ENCODE measurements at regions not wholly inside any gene's neighbourhood (a gene's known extent, or its start where the extent isn't known, plus 50 kb on each side); places are given as distances from the start of the nearest gene placed in this dataset.

DNA sequence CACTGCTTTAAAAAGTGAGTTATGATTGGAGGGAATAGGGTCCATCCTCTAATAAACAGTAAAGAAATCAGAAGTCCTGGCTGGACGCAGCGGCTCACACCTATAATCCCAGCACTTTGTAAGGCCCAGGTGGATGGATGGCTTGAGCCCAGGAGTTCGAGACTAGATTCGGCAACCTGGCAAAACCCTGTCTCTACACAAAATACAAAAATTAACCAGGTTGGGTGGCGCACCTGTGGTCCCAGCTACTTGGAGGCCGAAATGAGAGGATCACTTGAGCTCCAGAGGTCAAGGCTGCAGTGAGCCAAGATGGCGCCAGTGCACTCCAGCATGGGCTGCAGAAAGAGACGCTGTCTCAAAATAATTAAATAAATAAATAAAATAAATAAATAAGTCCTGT lies 171.2 kb downstream of the POTEB3 start:
- TF ChIP-seq POU2F2 (IDR thresholded peaks at IDR 0.05; ENCODE audit: borderline replicate concordance, low read depth, low read length) (no peak), ETV6 (conservative IDR thresholded peaks at IDR 0.05 in 1 of 2, IDR thresholded peaks at IDR 0.05 in 1 of 2; ENCODE audit: borderline replicate concordance in 1 of 2, low read depth in 1 of 2) (no peak), ATF7 (IDR thresholded peaks at IDR 0.05; ENCODE audit: low read depth) (no peak)
- Histone ChIP-seq H3K36me3 (ENCODE audit: control insufficient read depth in 2 of 2, insufficient read depth in 2 of 2, low read length in 1 of 2) (no peaks in the 10 kb centered on the region), H4K20me1 (ENCODE audit: control insufficient read depth, insufficient read depth) (no peaks in the 10 kb centered on the region), H2AFZ (ENCODE audit: control insufficient read depth, low read depth, low read length) (no peak overlapping the region), H3K9me3 (replicated peaks; ENCODE audit: control insufficient read depth, insufficient read depth, low read length) (no peaks in the 10 kb centered on the region), H3K4me2 (ENCODE audit: control insufficient read depth, insufficient read depth) (no peak overlapping the region), H3K4me3 (no peak overlapping the region), H3K27ac (ENCODE audit: control insufficient read depth, insufficient read depth) (no peak overlapping the region), H3K4me1 (ENCODE audit: control insufficient read depth, insufficient read depth, low read length) (no peaks in the 10 kb centered on the region), H3K27me3 (replicated peaks in 1 of 2; ENCODE audit: control insufficient read depth in 2 of 2, insufficient read depth in 2 of 2, low read length in 1 of 2) (no peaks in the 10 kb centered on the region), H3K9ac (ENCODE audit: control insufficient read depth, insufficient read depth, low read length) (no peak overlapping the region), H3K79me2 (ENCODE audit: control insufficient read depth, insufficient read depth, low read length) (no peaks in the 10 kb centered on the region)
- no peak for FAIRE-seq
- ChIA-PET POLR2A (no interaction called here), SMC1A (ENCODE audit: uncharacterized antibody, unreplicated experiment) (no interaction called here), RAD21 (ENCODE audit: unreplicated experiment) (no interaction called here), CTCF (no interaction called here)
- no peak for DNase-seq (ENCODE audit: low read depth, low spot score)
- no peak for ATAC-seq
- intact Hi-C loops (cut with micrococcal nuclease; ENCODE audit: unreplicated experiment) (no loop called here), in situ Hi-C loops (cut with MboI) (no loop called here)
- WGBS (ENCODE audit: insufficient coverage, insufficient replicate concordance, low lambda C conversion rate, missing lambda C conversion rate): 68% methylated on average over 8 of the region's 8 CpGs
- BruUV-seq (replicated peaks): no TSS peak

DNA sequence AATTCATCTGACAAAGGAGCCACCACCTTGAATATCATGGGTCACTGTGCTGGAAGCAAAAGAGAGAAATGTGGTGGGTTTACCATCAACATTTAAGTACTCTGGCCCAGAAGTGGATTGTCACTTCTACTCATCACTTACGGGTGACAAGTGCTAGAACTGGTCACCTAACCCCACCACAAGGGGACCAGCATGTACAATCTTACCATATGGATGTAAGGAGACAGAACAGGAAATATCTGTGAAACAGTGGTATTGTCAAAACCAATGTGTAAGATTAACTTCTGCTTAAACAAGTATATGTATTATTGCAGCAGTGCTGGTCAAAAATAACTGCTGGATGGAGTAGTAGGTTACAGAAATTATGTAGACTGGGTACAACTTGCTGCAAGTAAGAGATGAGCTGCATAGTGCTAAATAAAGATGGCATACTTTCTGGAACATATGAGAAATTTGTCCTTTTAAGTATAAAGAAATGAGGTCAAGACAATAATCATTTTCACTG lies 171.8 kb downstream of the POTEB3 start:
- POLR2A ChIA-PET: no interaction called here
- no peak for FAIRE-seq
- no peak overlapping the region for H3K27ac ChIP-seq (ENCODE audit: control insufficient read depth, insufficient read depth)
- no peaks in the 10 kb centered on the region for H3K9me3 ChIP-seq (replicated peaks; ENCODE audit: control insufficient read depth, insufficient read depth, low read length)
- no peak overlapping the region for H3K4me2 ChIP-seq (ENCODE audit: control insufficient read depth, insufficient read depth)
- H4K20me1 ChIP-seq (ENCODE audit: control insufficient read depth, insufficient read depth): no peaks in the 10 kb centered on the region
- no peak overlapping the region for H2AFZ ChIP-seq (ENCODE audit: control insufficient read depth, low read depth, low read length)
- no TSS peak for BruUV-seq (replicated peaks)
- H3K9ac ChIP-seq (ENCODE audit: control insufficient read depth, insufficient read depth, low read length): no peak overlapping the region
- no peak for TF ChIP-seq RUNX3 (IDR thresholded peaks at IDR 0.05; ENCODE audit: low read length)
- no peak for TF ChIP-seq RAD51 (IDR thresholded peaks at IDR 0.05)
- TF ChIP-seq, protein P1, sequence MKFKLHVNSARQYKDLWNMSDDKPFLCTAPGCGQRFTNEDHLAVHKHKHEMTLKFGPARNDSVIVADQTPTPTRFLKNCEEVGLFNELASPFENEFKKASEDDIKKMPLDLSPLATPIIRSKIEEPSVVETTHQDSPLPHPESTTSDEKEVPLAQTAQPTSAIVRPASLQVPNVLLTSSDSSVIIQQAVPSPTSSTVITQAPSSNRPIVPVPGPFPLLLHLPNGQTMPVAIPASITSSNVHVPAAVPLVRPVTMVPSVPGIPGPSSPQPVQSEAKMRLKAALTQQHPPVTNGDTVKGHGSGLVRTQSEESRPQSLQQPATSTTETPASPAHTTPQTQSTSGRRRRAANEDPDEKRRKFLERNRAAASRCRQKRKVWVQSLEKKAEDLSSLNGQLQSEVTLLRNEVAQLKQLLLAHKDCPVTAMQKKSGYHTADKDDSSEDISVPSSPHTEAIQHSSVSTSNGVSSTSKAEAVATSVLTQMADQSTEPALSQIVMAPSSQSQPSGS (IDR thresholded peaks at IDR 0.05; ENCODE audit: low read length): no peak
- TF ChIP-seq NFIC (IDR thresholded peaks at IDR 0.05; ENCODE audit: low read depth, low read length): no peak
- TF ChIP-seq CREB1 (IDR thresholded peaks at IDR 0.05; ENCODE audit: low read depth): no peak
- RAD21 ChIA-PET (ENCODE audit: unreplicated experiment): no interaction called here
- WGBS (ENCODE audit: insufficient coverage, insufficient replicate concordance, low lambda C conversion rate, missing lambda C conversion rate): 11% methylated on average over 1 of the region's 1 CpG
- CTCF ChIA-PET: no interaction called here
- H3K27me3 ChIP-seq (replicated peaks in 1 of 2; ENCODE audit: control insufficient read depth in 2 of 2, insufficient read depth in 2 of 2, low read length in 1 of 2): no peaks in the 10 kb centered on the region
- H3K4me3 ChIP-seq: no peak overlapping the region
- SMC1A ChIA-PET (ENCODE audit: uncharacterized antibody, unreplicated experiment): no interaction called here
- DNase-seq (ENCODE audit: low read depth, low spot score): no peak
- H3K79me2 ChIP-seq (ENCODE audit: control insufficient read depth, insufficient read depth, low read length): no peaks in the 10 kb centered on the region
- no peak for ATAC-seq
- H3K36me3 ChIP-seq (ENCODE audit: control insufficient read depth in 2 of 2, insufficient read depth in 2 of 2, low read length in 1 of 2): no peaks in the 10 kb centered on the region
- no peaks in the 10 kb centered on the region for H3K4me1 ChIP-seq (ENCODE audit: control insufficient read depth, insufficient read depth, low read length)
- intact Hi-C loops (cut with micrococcal nuclease; ENCODE audit: unreplicated experiment): no loop called here
- in situ Hi-C loops (cut with MboI): no loop called here
